ENCODE measurements at regions not wholly inside any gene's neighbourhood (a gene's known extent, or its start where the extent isn't known, plus 50 kb on each side); places are given as distances from the start of the nearest gene placed in this dataset.
"Not testable (repeated sequence)": the region's sequence is repeated elsewhere in the genome, so short reads cannot be mapped to it uniquely, and the experiment has no call there.

- DNase-seq, result no peak
These were observed 130.7 kb upstream of the HS3ST2 start for GRCh38 chr16:22683258-22683657.

GRCh38 chr16:22683730-22684573 is 130.0 kb upstream of the HS3ST2 start:
- no peak for DNase-seq

GRCh38 chr16:22684574-22685458 is 129.1 kb upstream of the HS3ST2 start:
- no peak for DNase-seq

GRCh38 chr16:22685459-22685830 is 128.5 kb upstream of the HS3ST2 start:
- no peak for DNase-seq

- no peak for DNase-seq
These were observed 126.9 kb upstream of the HS3ST2 start for GRCh38 chr16:22687031-22687530.

- no peak for DNase-seq
These were observed 125.5 kb upstream of the HS3ST2 start for GRCh38 chr16:22688463-22688862.

- no peak for DNase-seq
These were observed 125.0 kb upstream of the HS3ST2 start for GRCh38 chr16:22688930-22689329.

- DNase-seq, result no peak
These were observed 122.6 kb upstream of the HS3ST2 start for GRCh38 chr16:22691335-22691734.

- DNase-seq, result no peak
These were observed 121.9 kb upstream of the HS3ST2 start for GRCh38 chr16:22692034-22692433.

GRCh38 chr16:22692916-22693637 is 120.9 kb upstream of the HS3ST2 start:
- no peak for DNase-seq

- DNase-seq, result no peak
These were observed 120.2 kb upstream of the HS3ST2 start for GRCh38 chr16:22693638-22694340.

- peak; percentile 2 for DNase-seq
These were observed 119.0 kb upstream of the HS3ST2 start for GRCh38 chr16:22694887-22695382.

GRCh38 chr16:22695773-22696172 is 118.2 kb upstream of the HS3ST2 start:
- not testable (repeated sequence) for DNase-seq

GRCh38 chr16:22699356-22699755 is 114.6 kb upstream of the HS3ST2 start:
- DNase-seq, result no peak

GRCh38 chr16:22705799-22706198 is 108.2 kb upstream of the HS3ST2 start:
- no peak for DNase-seq

GRCh38 chr16:22710326-22710725 is 103.6 kb upstream of the HS3ST2 start:
- DNase-seq, result no peak

- DNase-seq, result no peak
These were observed 102.1 kb upstream of the HS3ST2 start for GRCh38 chr16:22711847-22712246.

- no peak for DNase-seq
These were observed 101.5 kb upstream of the HS3ST2 start for GRCh38 chr16:22712471-22712870.

GRCh38 chr16:22718598-22718997 is 95.4 kb upstream of the HS3ST2 start:
- not testable (repeated sequence) for DNase-seq

GRCh38 chr16:22719945-22720344 is 94.0 kb upstream of the HS3ST2 start:
- DNase-seq, result no peak

- no peak for DNase-seq
These were observed 92.4 kb upstream of the HS3ST2 start for GRCh38 chr16:22721511-22722100.
